ENCODE measurements at regions not wholly inside any gene's neighbourhood (a gene's known extent, or its start where the extent isn't known, plus 50 kb on each side); places are given as distances from the start of the nearest gene placed in this dataset.

DNA sequence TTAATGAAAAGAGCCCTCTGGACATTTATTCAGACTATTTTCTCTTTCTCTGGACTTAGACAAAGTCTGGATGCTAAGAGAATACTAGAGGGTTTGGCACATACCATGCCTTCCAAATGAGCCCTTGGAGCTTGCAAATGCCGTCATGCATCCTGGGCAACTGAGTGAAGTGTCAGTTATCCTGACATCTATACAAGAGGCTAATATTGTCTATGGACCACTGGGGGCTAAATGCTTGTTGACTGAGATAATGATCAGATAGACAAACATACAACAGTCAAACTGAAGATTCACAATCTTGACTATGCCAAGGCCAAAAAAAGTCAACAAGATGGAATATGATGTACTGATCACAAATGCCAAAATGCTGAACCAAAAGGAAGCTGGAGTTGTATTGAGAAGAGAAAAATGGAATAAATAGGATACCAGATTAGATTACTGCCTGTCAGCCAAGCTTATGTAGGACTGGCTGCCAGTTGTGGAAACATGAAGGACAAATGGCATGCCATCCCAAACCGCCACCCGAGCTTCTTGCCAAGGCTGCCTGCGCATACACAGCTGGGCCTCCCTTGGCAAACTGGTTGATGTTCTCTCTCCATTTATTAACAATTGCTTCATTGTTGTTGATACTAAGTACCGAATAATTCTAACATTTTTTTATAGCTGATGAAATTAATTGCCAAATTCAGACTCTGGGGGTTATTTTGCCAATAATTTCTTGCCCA is 240.1 kb upstream of the GRAMD2B start:
- peak; percentile 32 for DNase-seq
- ATAC-seq: no peak
- intact Hi-C loops (cut with DNase I): no loop called here

GRCh38 chr5:126184474-126184873 is 238.7 kb upstream of the GRAMD2B start:
- ATAC-seq: no peak
- DNase-seq: no peak
- intact Hi-C loops (cut with DNase I): no loop called here

GRCh38 chr5:126186210-126186609 is 237.0 kb upstream of the GRAMD2B start:
- no peak for DNase-seq
- intact Hi-C loops (cut with DNase I): no loop called here
- no peak for ATAC-seq

- DNase-seq (no peak), ATAC-seq (no peak)
- intact Hi-C loops (cut with DNase I): no loop called here
Measured at GRCh38 chr5:126188804-126189203, 234.4 kb upstream of the GRAMD2B start.

GRCh38 chr5:126189231-126189630 is 234.0 kb upstream of the GRAMD2B start:
- intact Hi-C loops (cut with DNase I): no loop called here
- ATAC-seq (no peak), DNase-seq (no peak)

- intact Hi-C loops (cut with DNase I): no loop called here
- ATAC-seq: no peak
- no peak for DNase-seq
Measured at GRCh38 chr5:126189862-126190261, 233.3 kb upstream of the GRAMD2B start.

DNA sequence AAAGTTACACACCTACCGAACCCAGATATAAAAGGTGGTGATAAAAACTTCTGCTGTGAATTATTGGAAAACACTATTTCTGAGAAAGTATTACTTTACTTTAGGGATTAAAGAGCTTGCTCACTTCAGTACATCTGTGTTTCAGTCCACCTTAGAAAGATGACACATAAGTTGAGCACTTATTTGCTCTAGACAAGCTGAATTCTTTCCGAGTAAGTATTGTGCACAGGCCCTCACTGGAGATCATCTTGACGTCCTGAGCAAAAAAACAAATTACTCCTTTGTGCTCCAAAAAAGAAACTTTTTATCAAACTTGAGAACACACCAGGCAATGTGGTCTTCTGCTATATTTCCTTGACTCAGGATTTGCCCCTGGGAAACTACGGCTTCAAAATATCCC is 231.0 kb upstream of the GRAMD2B start:
- DNase-seq (no peak), ATAC-seq (no peak)
- intact Hi-C loops (cut with DNase I): no loop called here

GRCh38 chr5:126195410-126196100 is 227.7 kb upstream of the GRAMD2B start:
- DNase-seq (no peak), ATAC-seq (no peak)
- intact Hi-C loops (cut with DNase I): no loop called here

DNA sequence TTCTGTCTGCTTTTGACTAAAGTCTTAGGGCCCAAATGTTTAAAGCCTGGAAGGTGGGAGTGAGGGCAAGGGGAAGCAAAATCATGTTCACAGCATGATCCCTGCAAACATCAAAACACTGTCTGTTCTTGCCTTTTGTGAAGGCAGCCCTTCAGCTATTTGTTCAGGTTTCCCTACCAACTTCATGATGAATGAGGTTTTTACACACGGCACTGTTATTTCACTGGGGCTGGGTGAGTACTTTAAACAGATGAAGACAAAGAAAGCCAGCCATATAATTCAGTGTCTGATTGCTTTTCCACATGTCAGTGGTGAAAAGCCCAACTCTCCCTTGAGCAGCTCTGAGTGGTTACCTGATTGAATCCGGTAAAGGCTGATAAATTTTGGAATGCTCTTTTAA is 224.7 kb upstream of the GRAMD2B start:
- no peak for DNase-seq
- ATAC-seq: no peak
- intact Hi-C loops (cut with DNase I): no loop called here

DNA sequence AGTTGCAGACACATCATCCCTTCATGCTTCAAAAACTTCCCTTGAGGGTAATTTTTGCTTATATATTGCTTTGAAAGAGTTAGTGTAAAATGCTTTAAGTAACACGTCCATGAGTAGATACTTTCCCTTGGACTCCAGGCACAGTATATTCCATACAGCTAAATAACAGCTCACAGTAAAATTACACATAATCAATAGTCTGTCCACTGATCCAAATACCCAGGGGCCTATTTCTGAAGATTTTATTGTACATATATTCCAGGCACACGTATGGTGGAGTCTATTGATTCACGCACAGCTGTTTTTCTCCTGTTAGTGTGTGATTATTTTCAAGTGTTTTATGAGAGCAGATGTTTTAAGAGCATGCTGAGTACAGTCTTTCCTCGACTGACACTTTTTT is 223.7 kb upstream of the GRAMD2B start:
- intact Hi-C loops (cut with DNase I): no loop called here
- ATAC-seq: no peak
- no peak for DNase-seq

- DNase-seq (no peak), ATAC-seq (no peak)
- intact Hi-C loops (cut with DNase I): no loop called here
Measured at GRCh38 chr5:126208691-126209090, 214.5 kb upstream of the GRAMD2B start.

DNA sequence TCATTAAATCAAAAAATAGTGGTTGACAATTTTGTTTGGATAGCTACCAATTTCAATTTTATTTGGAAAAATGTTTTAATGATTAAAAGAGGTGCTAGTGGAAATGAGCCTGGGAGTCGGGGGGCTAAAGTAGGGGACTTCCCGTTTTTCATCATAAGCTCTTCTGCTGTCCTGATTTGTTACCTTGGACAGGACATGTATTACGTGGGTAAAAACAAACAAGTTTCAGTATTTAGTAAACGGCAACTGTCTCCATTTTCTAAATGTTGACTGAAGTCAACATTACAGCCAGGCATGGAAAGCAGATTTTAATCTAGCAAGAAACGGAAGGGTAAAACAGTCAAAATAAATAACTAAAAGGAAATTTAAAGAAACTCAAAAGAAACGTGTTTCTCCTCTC is 212.3 kb upstream of the GRAMD2B start:
- intact Hi-C loops (cut with DNase I): no loop called here
- no peak for DNase-seq
- ATAC-seq: no peak

DNA sequence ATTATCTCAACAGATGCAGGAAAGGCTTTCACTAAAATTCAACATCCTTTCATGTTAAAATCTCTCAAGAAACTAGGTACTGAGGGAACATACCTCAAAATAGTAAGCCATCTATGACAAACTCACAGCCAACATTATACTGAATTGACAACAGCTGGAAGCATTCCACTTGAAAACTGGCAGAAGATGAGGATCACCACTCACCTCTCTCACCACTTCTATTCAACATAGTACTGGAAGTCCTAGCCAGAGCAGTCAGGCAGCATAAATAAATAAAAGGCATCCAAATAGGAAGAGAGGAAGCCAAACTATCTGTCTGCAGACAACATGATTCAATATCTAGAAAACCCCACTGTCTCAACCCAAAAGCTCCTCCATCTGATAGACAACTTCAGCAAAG is 203.6 kb upstream of the GRAMD2B start:
- ATAC-seq (peak; percentile 47 to 56), DNase-seq (no peak)
- intact Hi-C loops (cut with DNase I): no loop called here

- ATAC-seq (no peak), DNase-seq (no peak)
- intact Hi-C loops (cut with DNase I): no loop called here
Measured at GRCh38 chr5:126220725-126221124, 202.5 kb upstream of the GRAMD2B start.

DNA sequence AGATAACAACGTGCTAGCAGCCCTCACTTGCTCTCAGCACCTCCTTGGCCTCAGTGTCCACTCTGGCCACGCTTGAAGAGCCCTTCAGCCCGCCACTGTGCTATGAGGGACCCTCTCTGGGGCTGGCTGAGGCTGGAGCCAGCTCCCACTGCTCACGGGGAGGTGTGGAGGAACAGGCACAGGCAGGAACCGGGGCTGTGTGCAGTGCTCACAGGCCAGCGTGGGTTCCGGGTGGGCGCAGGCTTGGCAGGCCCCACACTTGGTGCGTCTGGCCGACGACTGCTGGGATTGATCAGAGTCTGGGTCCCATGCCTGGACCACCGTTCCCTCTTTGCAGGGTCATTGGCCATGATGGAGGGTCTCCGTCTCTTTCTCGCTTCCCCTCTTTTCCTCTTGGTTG is 194.3 kb upstream of the GRAMD2B start:
- ATAC-seq (no peak), DNase-seq (no peak)
- intact Hi-C loops (cut with DNase I): no loop called here

DNA sequence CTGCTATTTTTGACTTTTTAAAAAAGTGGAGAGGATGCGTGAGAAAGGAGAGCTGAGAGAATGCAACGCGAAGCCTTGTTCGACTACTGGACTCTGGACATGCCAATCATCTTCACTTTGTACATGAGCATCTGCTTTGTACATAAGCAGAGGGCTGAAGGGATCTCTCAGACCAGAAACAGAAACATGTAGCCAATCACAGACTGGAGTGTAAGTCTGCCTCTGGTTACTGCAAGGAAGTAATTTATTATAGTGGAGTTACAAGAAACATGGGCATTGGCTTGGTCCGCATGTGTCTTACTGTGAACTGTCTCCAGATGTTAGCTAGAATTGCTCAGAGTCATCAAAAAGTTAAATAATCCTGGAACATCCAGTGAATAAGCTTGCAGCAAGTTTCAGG is 190.0 kb upstream of the GRAMD2B start:
- ATAC-seq (no peak), DNase-seq (no peak)
- intact Hi-C loops (cut with DNase I): loop anchor here in 1 of 2 donors (10.0 kb wide), 1 partner anchor 302 kb away; no protein-coding TSS in a partner anchor

GRCh38 chr5:126234563-126235195 is 188.5 kb upstream of the GRAMD2B start:
- no peak for ATAC-seq
- intact Hi-C loops (cut with DNase I): loop anchor here in 1 of 2 donors (10.0 kb wide), 1 partner anchor 300 kb away; no protein-coding TSS in a partner anchor
- no peak for DNase-seq

GRCh38 chr5:126235628-126236027 is 187.6 kb upstream of the GRAMD2B start:
- no peak for DNase-seq
- ATAC-seq: peak; percentile 32 to 47
- intact Hi-C loops (cut with DNase I): loop anchor here in 1 of 2 donors (10.0 kb wide), 1 partner anchor 299 kb away; no protein-coding TSS in a partner anchor

GRCh38 chr5:126236994-126237393 is 186.2 kb upstream of the GRAMD2B start:
- ATAC-seq (no peak), DNase-seq (no peak)
- intact Hi-C loops (cut with DNase I): loop anchor here in 1 of 2 donors (10.0 kb wide), 1 partner anchor 298 kb away; no protein-coding TSS in a partner anchor

GRCh38 chr5:126248611-126249010 is 174.6 kb upstream of the GRAMD2B start:
- DNase-seq (no peak), ATAC-seq (no peak)
- intact Hi-C loops (cut with DNase I): no loop called here

All from left cardiac atrium (tissue), 4 donors.